Right lobe of liver (tissue), 4 donors: ENCODE measurements at regions not wholly inside any gene's neighbourhood (a gene's known extent, or its start where the extent isn't known, plus 50 kb on each side); places are given as distances from the start of the nearest gene placed in this dataset.

Source experiments
- POLR2A ChIP-seq: fragments of 450-650 bp; IDR thresholded peaks from one replicate; pipeline ENCODE4 v1.6.1; 2017; ENCODE audit warnings: antibody characterized with exemption, mild to moderate bottlenecking
- TF ChIP-seq, protein P1 (sequence below), 4 donors: fragments of 200-600 bp in 3 of 4; fragments of 450-650 bp in 1 of 4; IDR thresholded peaks; one replicate each; pipeline versions ENCODE4 v1.5.1 to v1.8.0; 2016 to 2022; ENCODE audit warnings: antibody characterized with exemption in 4 of 4, mild to moderate bottlenecking in 2 of 4
- donor health status: DM: no; HTN: no; CAD: no.
- donor health status: DM: no; HTN: no; CAD: no.
- donor health status: DM: no; HTN: yes; CAD: no.

DNA sequence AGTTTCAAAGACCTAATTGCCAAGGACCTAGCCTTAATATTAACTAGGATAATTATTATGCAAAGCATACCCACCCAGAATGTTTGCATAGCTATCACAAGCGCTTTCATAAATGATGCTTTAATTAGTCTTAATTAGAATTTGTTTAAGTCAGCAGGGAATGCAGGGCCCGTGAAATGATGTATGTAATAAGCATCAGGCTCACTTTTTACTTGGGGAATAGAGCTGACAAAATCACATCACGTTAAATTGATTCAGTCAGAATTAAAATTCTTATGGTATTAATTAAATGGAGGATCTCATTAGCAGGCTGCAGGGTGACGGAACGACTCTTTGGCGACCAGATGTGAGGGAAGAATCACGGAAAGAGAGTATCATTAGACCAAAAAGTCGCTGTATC lies 264.5 kb downstream of the GPD2 start:
- TF ChIP-seq, protein P1, sequence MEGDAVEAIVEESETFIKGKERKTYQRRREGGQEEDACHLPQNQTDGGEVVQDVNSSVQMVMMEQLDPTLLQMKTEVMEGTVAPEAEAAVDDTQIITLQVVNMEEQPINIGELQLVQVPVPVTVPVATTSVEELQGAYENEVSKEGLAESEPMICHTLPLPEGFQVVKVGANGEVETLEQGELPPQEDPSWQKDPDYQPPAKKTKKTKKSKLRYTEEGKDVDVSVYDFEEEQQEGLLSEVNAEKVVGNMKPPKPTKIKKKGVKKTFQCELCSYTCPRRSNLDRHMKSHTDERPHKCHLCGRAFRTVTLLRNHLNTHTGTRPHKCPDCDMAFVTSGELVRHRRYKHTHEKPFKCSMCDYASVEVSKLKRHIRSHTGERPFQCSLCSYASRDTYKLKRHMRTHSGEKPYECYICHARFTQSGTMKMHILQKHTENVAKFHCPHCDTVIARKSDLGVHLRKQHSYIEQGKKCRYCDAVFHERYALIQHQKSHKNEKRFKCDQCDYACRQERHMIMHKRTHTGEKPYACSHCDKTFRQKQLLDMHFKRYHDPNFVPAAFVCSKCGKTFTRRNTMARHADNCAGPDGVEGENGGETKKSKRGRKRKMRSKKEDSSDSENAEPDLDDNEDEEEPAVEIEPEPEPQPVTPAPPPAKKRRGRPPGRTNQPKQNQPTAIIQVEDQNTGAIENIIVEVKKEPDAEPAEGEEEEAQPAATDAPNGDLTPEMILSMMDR (IDR thresholded peaks at IDR 0.05): no peak
- no peak for TF ChIP-seq POLR2A
